Astrocyte (in vitro differentiated cells and primary cell): ENCODE measurements at regions not wholly inside any gene's neighbourhood (a gene's known extent, or its start where the extent isn't known, plus 50 kb on each side); places are given as distances from the start of the nearest gene placed in this dataset.

Experiments
- DNase-seq: peaks from one replicate; pipeline ENCODE4 v3.0.0-alpha.2; 2010; ENCODE audit warnings: low read depth
- FAIRE-seq: peaks from 2 replicates; lab custom pipeline; 2011; peaks lifted over from hg19 to GRCh38; lab: Jason Lieb, UNC
- H2AFZ ChIP-seq: 2 replicates; pipeline ENCODE4 v1.6.0; 2012; ENCODE audit warnings: low read depth, low read length, inconsistent platforms
- H3K27ac ChIP-seq: 2 replicates; pipeline ENCODE4 v1.5.1; 2011; ENCODE audit warnings: low read depth, low read length, inconsistent platforms
- H3K27me3 ChIP-seq: 2 replicates; pipeline ENCODE4 v1.6.0; 2011; ENCODE audit warnings: low read length, inconsistent platforms; ENCODE audit not compliant: insufficient read depth
- H3K36me3 ChIP-seq: 2 replicates; pipeline ENCODE4 v1.5.1; 2011; ENCODE audit warnings: low read length, inconsistent platforms; ENCODE audit not compliant: insufficient read depth
- H3K4me1 ChIP-seq: 2 replicates; pipeline ENCODE4 v1.5.1; 2011; ENCODE audit warnings: low read length, inconsistent platforms; ENCODE audit not compliant: insufficient read depth
- H3K4me2 ChIP-seq: 2 replicates; pipeline ENCODE4 v1.6.0; 2012; ENCODE audit warnings: low read length, inconsistent platforms
- H3K4me3 ChIP-seq: 2 replicates; pipeline ENCODE4 v1.5.1; 2011; ENCODE audit warnings: low read depth, mild to moderate bottlenecking, low read length, inconsistent platforms; ENCODE audit not compliant: insufficient read depth
- H3K79me2 ChIP-seq: 2 replicates; pipeline ENCODE4 v1.6.0; 2012; ENCODE audit warnings: mild to moderate bottlenecking, low read length, inconsistent platforms; ENCODE audit not compliant: insufficient read depth
- H3K9ac ChIP-seq: 2 replicates; pipeline ENCODE4 v1.6.0; 2012; ENCODE audit warnings: mild to moderate bottlenecking, low read length, inconsistent platforms
- H3K9me3 ChIP-seq: 2 replicates; pipeline ENCODE4 v1.5.1; 2012; ENCODE audit warnings: low read depth, mild to moderate bottlenecking, low read length, inconsistent platforms; ENCODE audit not compliant: insufficient read depth
- H4K20me1 ChIP-seq: 2 replicates; pipeline ENCODE4 v1.6.0; 2012; ENCODE audit warnings: low read length, inconsistent platforms; ENCODE audit not compliant: insufficient read depth
- H3K27ac Mint-ChIP-seq: one replicate; pipeline ENCODE4 v1.8.0; 2021; ENCODE audit warnings: mild to moderate bottlenecking, mixed read lengths; ENCODE audit not compliant: unreplicated experiment
- H3K27me3 Mint-ChIP-seq: one replicate; pipeline ENCODE4 v1.8.0; 2021; ENCODE audit warnings: low read depth, mixed read lengths; ENCODE audit not compliant: unreplicated experiment
- H3K36me3 Mint-ChIP-seq: one replicate; pipeline ENCODE4 v1.8.0; 2021; ENCODE audit warnings: low read depth, mixed read lengths; ENCODE audit not compliant: unreplicated experiment
- H3K4me1 Mint-ChIP-seq: one replicate; pipeline ENCODE4 v1.8.0; 2021; ENCODE audit warnings: low read depth, mixed read lengths; ENCODE audit not compliant: unreplicated experiment
- H3K4me3 Mint-ChIP-seq: one replicate; pipeline ENCODE4 v1.8.0; 2021; ENCODE audit warnings: mild to moderate bottlenecking, moderate library complexity, mixed read lengths; ENCODE audit not compliant: unreplicated experiment
- H3K9me3 Mint-ChIP-seq: one replicate; pipeline ENCODE4 v1.8.0; 2021; ENCODE audit warnings: mild to moderate bottlenecking, mixed read lengths; ENCODE audit not compliant: unreplicated experiment
- CTCF ChIP-seq: IDR thresholded peaks from 2 replicates; pipeline ENCODE4 v1.5.1; 2011; ENCODE audit warnings: low read depth, mild to moderate bottlenecking, inconsistent platforms, low read length, moderate library complexity; ENCODE audit not compliant: insufficient read depth
- EZH2 ChIP-seq: IDR thresholded peaks from 2 replicates; pipeline ENCODE4 v1.6.1; 2012; ENCODE audit warnings: mild to moderate bottlenecking, low read length, inconsistent platforms; ENCODE audit not compliant: insufficient read depth

DNA sequence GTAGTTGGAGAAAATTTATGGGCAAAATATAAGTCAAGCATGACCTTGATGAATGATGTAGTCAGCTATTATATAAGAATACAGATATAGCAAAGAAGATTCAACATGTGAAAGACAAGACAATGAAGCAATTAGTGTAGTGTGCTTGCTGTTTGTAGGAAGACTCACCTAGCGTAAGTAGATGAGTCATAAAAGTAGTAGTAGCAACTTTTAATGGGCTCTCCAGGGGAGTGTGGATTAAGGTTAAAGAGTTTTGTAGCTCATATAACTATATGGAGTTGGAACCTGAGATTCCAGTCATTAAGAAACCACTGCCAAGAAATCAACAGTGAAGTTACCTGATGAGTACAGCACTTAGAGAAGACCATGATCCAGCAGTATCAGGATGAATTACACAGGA, 444.7 kb upstream of the CNTN3 start:
- no peak for FAIRE-seq
- H3K36me3 ChIP-seq: no peaks in the 10 kb centered on the region
- H3K27me3 ChIP-seq: no peaks in the 10 kb centered on the region
- H3K27ac ChIP-seq: no peak overlapping the region
- Mint-ChIP-seq H3K36me3 (no peaks in the 10 kb centered on the region), H3K27ac (no peak overlapping the region), H3K4me1 (no peaks in the 10 kb centered on the region), H3K9me3 (no peaks in the 10 kb centered on the region), H3K27me3 (no peaks in the 10 kb centered on the region), H3K4me3 (no peak overlapping the region)
- H2AFZ ChIP-seq: no peak overlapping the region
- DNase-seq: no peak
- H3K9ac ChIP-seq: no peak overlapping the region
- H3K4me3 ChIP-seq: no peak overlapping the region
- no peak overlapping the region for H3K4me2 ChIP-seq
- no peaks in the 10 kb centered on the region for H4K20me1 ChIP-seq
- TF ChIP-seq CTCF (no peak), EZH2 (no peak)
- H3K79me2 ChIP-seq: no peaks in the 10 kb centered on the region
- H3K4me1 ChIP-seq: no peaks in the 10 kb centered on the region
- H3K9me3 ChIP-seq: no peaks in the 10 kb centered on the region

GRCh38 chr3:75061806-75062205, 447.3 kb upstream of the CNTN3 start:
- no peak for FAIRE-seq

More at GRCh38 chr3:75061806-75062205, 447.3 kb upstream of the CNTN3 start:
- no peak overlapping the region for H3K27ac Mint-ChIP-seq
- H3K4me3 ChIP-seq: no peak overlapping the region
- no peaks in the 10 kb centered on the region for H3K27me3 Mint-ChIP-seq
- no peaks in the 10 kb centered on the region for H3K4me1 Mint-ChIP-seq
- H3K4me3 Mint-ChIP-seq: no peak overlapping the region
- no peaks in the 10 kb centered on the region for H3K4me1 ChIP-seq
- H3K79me2 ChIP-seq: no peaks in the 10 kb centered on the region
- H3K9me3 ChIP-seq: no peaks in the 10 kb centered on the region
- no peak overlapping the region for H2AFZ ChIP-seq
- TF ChIP-seq EZH2: no peak
- TF ChIP-seq CTCF: no peak
- no peaks in the 10 kb centered on the region for H3K36me3 ChIP-seq
- no peak for DNase-seq
- no peaks in the 10 kb centered on the region for H4K20me1 ChIP-seq
- no peak overlapping the region for H3K4me2 ChIP-seq
- H3K27me3 ChIP-seq: no peaks in the 10 kb centered on the region
- H3K9ac ChIP-seq: no peak overlapping the region
- H3K27ac ChIP-seq: no peak overlapping the region
- peaks cover 5% of the 10 kb centered on the region for H3K9me3 Mint-ChIP-seq
- no peaks in the 10 kb centered on the region for H3K36me3 Mint-ChIP-seq
